ENCODE measurements at regions not wholly inside any gene's neighbourhood (a gene's known extent, or its start where the extent isn't known, plus 50 kb on each side); places are given as distances from the start of the nearest gene placed in this dataset.
"Not testable (repeated sequence)": the region's sequence is repeated elsewhere in the genome, so short reads cannot be mapped to it uniquely, and the experiment has no call there.

GRCh38 chr9:20253635-20254034, 368.7 kb downstream of the MLLT3 start:
- Mint-ChIP-seq H3K27ac (no peak overlapping the region), H3K36me3 (no peaks in the 10 kb centered on the region), H3K9me3 (no peaks in the 10 kb centered on the region), H3K27me3 (no peaks in the 10 kb centered on the region), H3K4me3 (no peak overlapping the region), H3K4me1 (no peaks in the 10 kb centered on the region)
- ATAC-seq = peak; percentile 38

- no peak overlapping the region for H3K27ac Mint-ChIP-seq
- H3K9me3 Mint-ChIP-seq = no peaks in the 10 kb centered on the region
- no peaks in the 10 kb centered on the region for H3K36me3 Mint-ChIP-seq
- no peak overlapping the region for H3K4me3 Mint-ChIP-seq
- H3K4me1 Mint-ChIP-seq = no peaks in the 10 kb centered on the region
- ATAC-seq = no peak
- no peaks in the 10 kb centered on the region for H3K27me3 Mint-ChIP-seq
Observed at GRCh38 chr9:20252778-20253177, 369.5 kb downstream of the MLLT3 start.

GRCh38 chr9:20250791-20251190, 371.5 kb downstream of the MLLT3 start:
- Mint-ChIP-seq H3K9me3 (no peaks in the 10 kb centered on the region), H3K36me3 (no peaks in the 10 kb centered on the region), H3K4me3 (no peak overlapping the region), H3K4me1 (no peaks in the 10 kb centered on the region), H3K27ac (no peak overlapping the region), H3K27me3 (no peaks in the 10 kb centered on the region)
- ATAC-seq = no peak

- Mint-ChIP-seq H3K27me3 (peaks cover 26% of the 10 kb centered on the region), H3K9me3 (peaks cover 3% of the 10 kb centered on the region), H3K4me1 (peaks cover 10% of the 10 kb centered on the region), H3K4me3 (no peak overlapping the region), H3K27ac (no peak overlapping the region), H3K36me3 (no peaks in the 10 kb centered on the region)
- ATAC-seq = peak; percentile 34
Observed at GRCh38 chr9:20244271-20244670, 378.0 kb downstream of the MLLT3 start.

GRCh38 chr9:20243841-20244240, 378.5 kb downstream of the MLLT3 start:
- H3K36me3 Mint-ChIP-seq = no peaks in the 10 kb centered on the region
- ATAC-seq = no peak
- peaks cover 26% of the 10 kb centered on the region for H3K27me3 Mint-ChIP-seq
- H3K9me3 Mint-ChIP-seq = peaks cover 3% of the 10 kb centered on the region
- H3K4me1 Mint-ChIP-seq = peaks cover 10% of the 10 kb centered on the region
- H3K4me3 Mint-ChIP-seq = no peak overlapping the region
- H3K27ac Mint-ChIP-seq = no peak overlapping the region

GRCh38 chr9:20242510-20243189, 379.6 kb downstream of the MLLT3 start:
- Mint-ChIP-seq H3K27me3 (peaks cover 26% of the 10 kb centered on the region), H3K4me3 (no peak overlapping the region), H3K9me3 (peaks cover 3% of the 10 kb centered on the region), H3K27ac (no peak overlapping the region), H3K36me3 (no peaks in the 10 kb centered on the region), H3K4me1 (peaks cover 10% of the 10 kb centered on the region)
- peak; percentile 62 for ATAC-seq

GRCh38 chr9:20240498-20240897, 381.8 kb downstream of the MLLT3 start:
- Mint-ChIP-seq H3K4me3 (no peak overlapping the region), H3K27me3 (peaks cover 24% of the 10 kb centered on the region), H3K36me3 (no peaks in the 10 kb centered on the region), H3K27ac (no peak overlapping the region), H3K4me1 (peaks cover 10% of the 10 kb centered on the region), H3K9me3 (peaks cover 3% of the 10 kb centered on the region)
- no peak for ATAC-seq

- H3K27ac Mint-ChIP-seq = no peak overlapping the region
- peaks cover 17% of the 10 kb centered on the region for H3K27me3 Mint-ChIP-seq
- no peak overlapping the region for H3K4me3 Mint-ChIP-seq
- H3K36me3 Mint-ChIP-seq = no peaks in the 10 kb centered on the region
- H3K4me1 Mint-ChIP-seq = peaks cover 10% of the 10 kb centered on the region
- H3K9me3 Mint-ChIP-seq = peaks cover 3% of the 10 kb centered on the region
- ATAC-seq = no peak
Observed at GRCh38 chr9:20238921-20239320, 383.4 kb downstream of the MLLT3 start.

- Mint-ChIP-seq H3K27me3 (peaks cover 17% of the 10 kb centered on the region), H3K9me3 (peaks cover 3% of the 10 kb centered on the region), H3K36me3 (no peaks in the 10 kb centered on the region), H3K27ac (no peak overlapping the region), H3K4me3 (no peak overlapping the region), H3K4me1 (peaks cover 10% of the 10 kb centered on the region)
- no peak for ATAC-seq
Observed at GRCh38 chr9:20237686-20238085, 384.6 kb downstream of the MLLT3 start.

- Mint-ChIP-seq H3K4me1 (peaks cover 4% of the 10 kb centered on the region), H3K9me3 (peaks cover 3% of the 10 kb centered on the region), H3K4me3 (no peak overlapping the region), H3K36me3 (no peaks in the 10 kb centered on the region), H3K27ac (no peak overlapping the region), H3K27me3 (peaks cover 10% of the 10 kb centered on the region)
- ATAC-seq = no peak
Observed at GRCh38 chr9:20236676-20237075, 385.6 kb downstream of the MLLT3 start.

GRCh38 chr9:20235206-20235605, 387.1 kb downstream of the MLLT3 start:
- not testable (repeated sequence) for H3K4me1 Mint-ChIP-seq, ATAC-seq, H3K27me3 Mint-ChIP-seq, H3K27ac Mint-ChIP-seq, H3K4me3 Mint-ChIP-seq, H3K36me3 Mint-ChIP-seq, H3K9me3 Mint-ChIP-seq

- no peaks in the 10 kb centered on the region for H3K27me3 Mint-ChIP-seq
- ATAC-seq = no peak
- H3K27ac Mint-ChIP-seq = no peak overlapping the region
- peaks cover 5% of the 10 kb centered on the region for H3K4me1 Mint-ChIP-seq
- no peaks in the 10 kb centered on the region for H3K36me3 Mint-ChIP-seq
- H3K4me3 Mint-ChIP-seq = no peak overlapping the region
- H3K9me3 Mint-ChIP-seq = peaks cover 2% of the 10 kb centered on the region
Observed at GRCh38 chr9:20228096-20228495, 394.2 kb downstream of the MLLT3 start.

GRCh38 chr9:20227166-20227874, 395.0 kb downstream of the MLLT3 start:
- Mint-ChIP-seq H3K36me3 (no peaks in the 10 kb centered on the region), H3K4me3 (no peak overlapping the region), H3K27me3 (peaks cover 1% of the 10 kb centered on the region), H3K27ac (no peak overlapping the region), H3K9me3 (peaks cover 2% of the 10 kb centered on the region), H3K4me1 (peaks cover 5% of the 10 kb centered on the region)
- ATAC-seq = no peak

- Mint-ChIP-seq H3K4me1 (peaks cover 5% of the 10 kb centered on the region), H3K27ac (no peak overlapping the region), H3K4me3 (no peak overlapping the region), H3K36me3 (no peaks in the 10 kb centered on the region), H3K27me3 (peaks cover 11% of the 10 kb centered on the region), H3K9me3 (peaks cover 2% of the 10 kb centered on the region)
- ATAC-seq = no peak
Observed at GRCh38 chr9:20226345-20226744, 396.0 kb downstream of the MLLT3 start.

GRCh38 chr9:20225826-20226225, 396.5 kb downstream of the MLLT3 start:
- no peaks in the 10 kb centered on the region for H3K36me3 Mint-ChIP-seq
- peaks cover 16% of the 10 kb centered on the region for H3K27me3 Mint-ChIP-seq
- ATAC-seq = no peak
- H3K4me3 Mint-ChIP-seq = no peak overlapping the region
- peaks cover 2% of the 10 kb centered on the region for H3K9me3 Mint-ChIP-seq
- no peak overlapping the region for H3K27ac Mint-ChIP-seq
- peaks cover 5% of the 10 kb centered on the region for H3K4me1 Mint-ChIP-seq

- peaks cover 5% of the 10 kb centered on the region for H3K4me1 Mint-ChIP-seq
- no peaks in the 10 kb centered on the region for H3K36me3 Mint-ChIP-seq
- no peak for ATAC-seq
- no peak overlapping the region for H3K27ac Mint-ChIP-seq
- peaks cover 25% of the 10 kb centered on the region for H3K27me3 Mint-ChIP-seq
- peaks cover 2% of the 10 kb centered on the region for H3K9me3 Mint-ChIP-seq
- no peak overlapping the region for H3K4me3 Mint-ChIP-seq
Observed at GRCh38 chr9:20224756-20225155, 397.5 kb downstream of the MLLT3 start.
